ENCODE measurements at regions not wholly inside any gene's neighbourhood (a gene's known extent, or its start where the extent isn't known, plus 50 kb on each side); places are given as distances from the start of the nearest gene placed in this dataset.

- no peak for DNase-seq
These were observed 121.1 kb downstream of the HGF start for GRCh38 chr7:81648716-81649115.

GRCh38 chr7:81645435-81645834 is 124.4 kb downstream of the HGF start:
- DNase-seq: no peak

GRCh38 chr7:81641873-81642272 is 128.0 kb downstream of the HGF start:
- DNase-seq: no peak

GRCh38 chr7:81638198-81638597 is 131.6 kb downstream of the HGF start:
- no peak for DNase-seq

- no peak for DNase-seq
These were observed 132.3 kb downstream of the HGF start for GRCh38 chr7:81637534-81637933.

- DNase-seq: no peak
These were observed 137.4 kb downstream of the HGF start for GRCh38 chr7:81632418-81632817.

DNA sequence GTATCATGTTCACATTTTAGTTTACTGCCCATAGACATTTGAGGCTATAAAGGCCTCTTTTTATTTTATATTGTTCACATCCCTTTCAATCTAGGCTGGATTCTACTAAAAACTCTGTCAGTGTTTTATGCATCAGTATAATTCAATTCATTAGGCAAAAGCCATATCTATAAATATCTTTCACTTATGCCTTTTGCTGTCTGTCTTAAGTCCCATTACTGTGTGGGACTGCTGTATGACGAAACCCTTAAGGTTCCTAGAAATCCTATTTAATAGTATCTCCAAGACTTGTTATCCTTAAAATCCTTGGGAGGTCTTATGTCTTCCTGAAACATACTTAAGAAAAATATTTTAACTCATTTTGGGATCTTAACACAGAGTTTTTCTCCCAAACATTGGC is 139.2 kb downstream of the HGF start:
- no peak for DNase-seq

- DNase-seq: no peak
These were observed 140.1 kb downstream of the HGF start for GRCh38 chr7:81629702-81630101.

- no peak for DNase-seq
These were observed 140.9 kb downstream of the HGF start for GRCh38 chr7:81628951-81629350.

- no peak for DNase-seq
These were observed 142.1 kb downstream of the HGF start for GRCh38 chr7:81627536-81628287.

DNA sequence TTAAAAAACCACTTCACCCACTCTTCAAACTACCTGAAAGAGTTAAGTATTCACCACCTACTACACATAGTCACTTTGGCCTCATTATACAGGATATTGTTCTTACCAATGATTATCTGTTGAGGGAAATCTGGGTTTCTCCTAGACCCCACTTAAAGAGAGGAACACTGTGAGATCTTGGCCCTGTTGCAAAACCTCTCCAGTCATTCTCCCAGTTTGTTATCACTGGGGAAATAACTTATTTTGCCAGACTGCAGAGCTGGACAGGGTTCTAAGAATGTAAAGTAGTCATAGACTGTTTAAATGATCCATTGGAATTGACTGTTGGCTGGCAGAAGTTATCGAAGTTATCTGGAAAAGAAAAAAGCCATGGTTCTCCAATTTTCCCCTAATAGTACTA is 143.8 kb downstream of the HGF start:
- no peak for DNase-seq

DNA sequence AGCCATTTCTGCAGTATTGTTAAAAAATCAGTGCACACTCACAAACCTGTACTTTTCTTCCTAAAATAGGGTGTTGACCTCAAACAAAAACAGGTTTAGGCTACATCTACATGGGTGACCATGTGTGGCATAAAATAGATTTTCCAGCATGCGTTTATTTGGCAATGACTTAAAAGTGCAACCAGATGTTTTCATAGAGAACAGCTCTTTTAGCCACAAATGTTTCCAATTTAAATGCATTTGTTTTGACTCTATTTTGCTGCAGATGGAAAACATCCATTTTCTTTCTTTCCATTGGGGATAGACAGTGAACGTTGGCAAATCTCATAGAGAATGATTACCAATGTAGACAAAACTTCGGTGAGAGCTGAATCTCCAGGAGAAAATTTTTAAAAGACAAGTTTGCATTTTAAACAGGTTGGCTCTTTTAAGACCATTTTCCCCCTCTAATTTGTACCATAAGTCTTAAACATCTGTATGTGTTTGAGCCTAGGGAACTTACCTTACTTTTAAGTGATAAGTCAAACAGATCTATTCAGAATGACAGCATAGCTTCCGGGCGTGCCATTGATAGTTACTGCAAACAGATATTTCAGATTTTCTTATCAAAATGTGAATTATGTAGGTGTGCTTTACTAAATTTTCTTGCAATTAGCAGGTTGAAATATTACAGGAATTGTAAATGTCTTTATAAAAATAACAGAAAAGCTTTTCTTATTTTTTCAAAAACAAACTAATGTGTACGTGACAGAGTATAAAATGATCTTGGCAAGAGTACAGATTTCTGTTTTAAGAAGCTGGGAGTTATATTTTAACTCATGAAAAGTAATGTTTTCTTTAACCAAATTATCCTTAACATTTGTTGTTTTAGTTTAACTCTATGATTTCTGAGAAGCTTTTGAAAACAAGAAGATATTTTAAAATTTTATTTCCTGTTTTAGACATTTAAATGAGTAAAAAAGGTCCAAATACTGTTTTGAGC is 144.9 kb downstream of the HGF start:
- no peak for DNase-seq

GRCh38 chr7:81624021-81624592 is 145.7 kb downstream of the HGF start:
- DNase-seq: no peak

DNA sequence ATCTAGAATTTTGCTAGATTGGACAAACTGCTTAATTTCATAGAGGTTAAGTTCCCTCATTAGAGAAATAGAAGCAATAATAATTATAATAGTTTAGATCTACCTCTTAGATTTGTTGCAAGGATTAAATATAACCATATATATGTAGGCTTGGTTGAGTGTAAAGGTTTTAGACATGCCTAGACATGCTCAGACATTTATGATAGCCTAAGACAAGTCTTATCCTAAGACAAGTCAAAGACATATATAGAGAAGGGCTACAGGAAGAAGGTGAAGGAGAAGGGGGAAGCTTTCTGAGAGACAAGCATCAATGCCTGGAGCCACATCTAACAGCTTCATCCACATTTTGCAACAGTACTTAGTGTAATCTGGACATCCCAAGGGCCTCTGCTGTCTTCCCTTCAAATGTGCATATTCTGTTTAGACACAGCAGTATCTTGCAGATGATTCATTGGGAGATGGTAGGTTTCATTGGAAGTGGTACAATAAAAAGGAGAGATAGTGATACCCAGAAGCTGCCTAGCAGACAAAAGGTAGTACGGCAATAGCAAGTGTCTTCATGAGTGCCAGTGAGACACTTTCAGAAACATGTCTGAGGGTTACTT is 146.5 kb downstream of the HGF start:
- DNase-seq: no peak

DNA sequence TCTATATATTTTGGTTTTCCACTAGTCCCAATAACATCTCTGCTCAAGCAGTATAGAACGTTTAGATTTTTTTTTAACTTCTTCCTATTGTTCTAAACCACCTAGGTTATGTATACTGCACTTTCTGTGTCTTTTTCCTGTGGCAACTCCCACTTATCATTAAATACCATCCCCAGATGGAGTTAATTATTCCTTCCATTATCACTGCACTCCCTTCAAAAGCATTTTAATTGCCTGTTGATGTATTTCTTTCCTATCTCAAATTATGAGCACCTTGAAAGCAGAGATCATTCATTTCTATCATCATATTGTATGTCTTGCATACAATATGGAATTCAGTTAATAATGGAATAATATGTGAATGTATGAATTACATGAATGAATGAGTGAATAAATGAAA is 148.0 kb downstream of the HGF start:
- no peak for DNase-seq

GRCh38 chr7:81618396-81619014 is 151.3 kb downstream of the HGF start:
- no peak for DNase-seq

- DNase-seq: no peak
These were observed 152.9 kb downstream of the HGF start for GRCh38 chr7:81616951-81617350.

- DNase-seq: no peak
These were observed 158.0 kb downstream of the HGF start for GRCh38 chr7:81611805-81612204.

DNA sequence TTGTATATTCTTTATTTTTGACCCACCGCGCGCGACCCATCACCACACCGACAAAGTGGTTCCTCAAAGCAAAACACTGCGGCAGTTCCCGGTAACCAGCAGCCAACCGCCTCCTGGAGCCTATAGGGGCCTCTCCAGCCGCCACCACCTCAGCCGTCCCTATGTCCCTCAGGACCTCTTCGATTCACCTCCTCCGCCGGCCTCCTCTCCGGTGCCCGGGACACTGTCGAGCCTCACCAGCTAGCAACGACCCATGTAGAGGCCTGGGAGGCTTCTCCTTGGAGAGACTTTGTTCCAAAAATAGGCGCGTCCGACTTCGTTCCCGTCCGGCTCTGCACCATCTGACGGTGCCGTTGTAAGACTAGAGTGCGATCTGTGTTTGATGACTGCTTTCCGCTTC is 158.8 kb downstream of the HGF start:
- DNase-seq: no peak

- no peak for DNase-seq
These were observed 161.0 kb downstream of the HGF start for GRCh38 chr7:81608748-81609382.

DNA sequence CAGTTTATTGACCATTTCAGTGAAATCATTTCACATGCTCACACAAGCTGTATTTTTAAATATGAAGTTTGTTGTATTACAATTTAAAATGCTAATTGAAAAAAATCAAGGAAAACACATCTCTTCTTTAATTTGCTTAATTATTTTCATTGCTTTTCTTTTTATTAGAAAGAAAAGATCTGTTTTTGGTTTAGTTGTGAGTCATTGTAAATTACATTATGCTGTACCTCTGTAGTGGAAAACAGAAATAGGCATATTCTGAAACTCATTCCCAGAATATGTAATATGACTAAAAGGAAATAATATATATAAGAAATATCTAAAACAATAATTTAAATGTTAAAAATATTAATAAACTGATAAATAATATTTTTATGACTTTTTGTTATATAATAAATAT is 161.9 kb downstream of the HGF start:
- DNase-seq: no peak
